HS-5 (cell line): ENCODE measurements at regions not wholly inside any gene's neighbourhood (a gene's known extent, or its start where the extent isn't known, plus 50 kb on each side); places are given as distances from the start of the nearest gene placed in this dataset.
A peak's percentile ranks its signal among the peaks of the same experiment; 100 is the strongest.

Experiments used
- DNase-seq: peaks from one replicate; pipeline ENCODE4 v3.0.0-alpha.2; 2012; ENCODE audit warnings: low read depth

- DNase-seq = no peak
These were observed 101.6 kb upstream of the DLX2 start for GRCh38 chr2:172204309-172204708.

DNA sequence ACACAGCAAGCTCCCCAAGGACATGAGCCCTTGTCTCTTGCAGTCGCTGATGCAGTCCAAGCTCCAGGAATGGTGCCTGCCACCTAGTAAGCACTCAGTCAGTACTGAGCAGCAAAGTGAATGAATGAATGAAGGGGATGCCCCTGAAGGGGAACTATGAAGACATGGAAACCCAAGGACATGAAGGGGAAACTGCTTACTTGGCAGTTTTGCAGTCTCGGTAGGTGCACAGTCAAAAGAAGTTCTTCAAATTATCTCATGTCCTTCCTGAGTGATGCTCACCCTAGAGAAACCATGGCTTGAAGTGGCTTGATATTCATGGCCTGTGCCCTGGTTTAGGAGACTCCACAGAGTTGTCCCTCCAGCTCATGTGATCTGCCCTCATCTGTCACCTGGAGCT lies 102.1 kb upstream of the DLX2 start:
- DNase-seq = no peak

GRCh38 chr2:172205292-172205691 lies 102.6 kb upstream of the DLX2 start:
- DNase-seq = no peak

DNA sequence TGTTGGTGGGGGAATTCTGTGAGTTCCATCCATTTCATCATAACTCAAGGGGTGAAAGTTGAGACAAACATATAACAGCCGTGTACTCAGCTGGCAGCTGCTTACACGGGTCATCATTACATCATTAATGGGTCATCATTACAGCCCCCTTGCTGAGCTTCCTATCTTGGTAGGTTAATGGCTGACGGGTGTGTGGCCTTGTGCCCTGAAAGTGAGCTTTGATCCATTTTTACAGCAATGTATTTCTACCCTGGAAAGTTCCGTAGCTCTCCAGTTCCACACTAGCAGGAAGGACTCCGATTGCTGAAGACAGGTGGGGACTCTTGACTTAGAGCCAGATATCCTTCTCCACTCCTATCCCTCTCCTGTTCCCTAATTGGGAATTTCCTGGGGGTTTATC lies 105.2 kb upstream of the DLX2 start:
- no peak for DNase-seq

GRCh38 chr2:172208791-172209325 lies 106.2 kb upstream of the DLX2 start:
- peak; percentile 92 for DNase-seq

DNA sequence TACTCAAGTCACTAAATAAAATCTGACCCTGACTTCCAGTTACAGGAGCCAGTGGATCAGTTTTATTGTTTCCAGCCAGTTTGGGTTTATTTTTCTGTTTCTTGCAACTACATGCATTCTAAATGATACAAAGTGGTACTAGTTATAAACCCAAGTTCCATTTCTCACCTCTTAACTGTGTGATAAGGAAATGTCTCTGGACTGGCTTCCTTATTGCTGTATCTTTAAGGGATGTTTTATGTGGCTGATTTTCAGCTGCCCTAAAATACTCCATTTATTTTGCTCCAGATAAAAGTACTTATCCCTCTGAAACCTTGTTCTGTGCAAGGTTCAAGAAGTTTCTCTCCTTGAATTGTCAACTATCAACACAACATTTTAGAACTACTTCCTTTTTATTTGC lies 107.9 kb upstream of the DLX2 start:
- DNase-seq = no peak

DNA sequence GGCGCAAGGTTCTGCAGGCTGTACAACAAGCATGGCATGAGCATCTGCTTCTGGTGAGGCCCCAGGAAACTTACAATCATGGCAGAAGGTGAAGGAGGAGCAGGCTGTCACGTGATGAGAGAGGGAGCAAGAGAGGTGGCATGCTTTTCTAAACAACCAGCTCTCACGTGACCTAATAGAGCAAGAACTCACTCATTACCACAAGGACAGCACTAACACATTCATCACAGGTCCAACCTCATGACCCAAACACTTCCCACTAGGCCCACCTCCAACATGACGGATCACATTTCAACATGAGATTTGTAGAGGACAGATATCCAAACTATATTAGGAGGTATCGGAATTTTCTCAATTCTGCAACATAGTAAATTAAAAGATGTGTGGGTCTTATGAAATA lies 108.8 kb upstream of the DLX2 start:
- peak; percentile 26 for DNase-seq

- DNase-seq = no peak
These were observed 110.6 kb upstream of the DLX2 start for GRCh38 chr2:172213116-172213860.

- DNase-seq = no peak
These were observed 111.6 kb upstream of the DLX2 start for GRCh38 chr2:172214252-172214651.

GRCh38 chr2:172215172-172215935 lies 112.7 kb upstream of the DLX2 start:
- no peak for DNase-seq

DNA sequence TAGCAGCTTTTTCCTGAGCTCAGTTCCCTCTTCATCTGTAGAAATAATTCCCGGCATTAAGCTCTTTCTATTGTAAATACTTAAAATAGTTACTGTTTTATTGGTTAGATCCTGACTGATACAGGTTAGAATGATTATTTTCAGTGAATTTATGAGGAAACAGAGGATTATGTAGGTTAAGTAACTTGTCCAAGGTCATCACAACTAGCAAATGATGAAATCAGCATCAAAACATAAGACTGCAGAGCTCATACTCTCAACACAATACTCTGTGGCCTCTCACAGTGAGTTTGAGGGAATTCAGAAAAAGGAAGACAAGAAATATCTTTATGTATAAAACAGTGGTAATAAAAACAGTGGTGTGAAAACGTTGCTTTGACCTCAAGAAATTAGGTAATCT lies 113.2 kb upstream of the DLX2 start:
- DNase-seq = no peak

DNA sequence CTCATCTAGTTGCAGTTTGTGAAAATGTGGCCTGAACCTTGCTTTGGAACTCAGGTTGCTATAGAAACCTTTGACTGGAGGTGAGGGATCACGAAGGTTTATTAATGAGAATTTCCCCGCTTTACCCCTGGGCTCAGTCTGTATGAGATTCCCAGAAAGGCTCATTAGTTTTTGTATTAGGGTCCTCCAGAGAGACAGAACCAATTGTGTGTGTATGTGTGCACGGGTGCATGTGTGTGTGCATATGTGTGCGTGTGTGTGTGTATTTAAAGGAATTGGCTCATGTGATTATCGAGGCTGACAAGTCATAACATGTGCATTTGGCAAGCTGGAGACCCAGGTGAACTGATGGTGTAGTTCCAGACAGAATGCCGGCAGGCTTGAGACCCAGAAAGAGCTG lies 113.8 kb upstream of the DLX2 start:
- DNase-seq = no peak

DNA sequence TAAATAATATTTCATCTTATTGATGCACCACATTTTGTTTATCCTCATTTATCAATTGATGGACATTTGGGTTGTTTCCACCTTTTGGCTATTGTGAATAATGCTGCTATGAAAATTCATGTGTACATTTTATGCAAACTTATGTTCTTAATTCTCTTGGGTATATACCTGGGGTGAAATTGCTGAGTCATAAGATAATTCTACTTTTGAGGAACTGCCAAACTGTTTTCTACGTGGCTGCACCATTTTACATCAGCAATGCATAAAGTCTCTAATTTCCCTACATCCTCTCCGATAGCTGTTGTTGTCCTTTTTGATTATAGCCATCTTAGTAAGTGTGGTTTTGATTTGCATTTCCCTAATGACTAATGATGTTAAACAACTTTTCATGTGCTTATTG lies 116.5 kb upstream of the DLX2 start:
- no peak for DNase-seq

GRCh38 chr2:172220121-172220520 lies 117.4 kb upstream of the DLX2 start:
- DNase-seq = no peak

DNA sequence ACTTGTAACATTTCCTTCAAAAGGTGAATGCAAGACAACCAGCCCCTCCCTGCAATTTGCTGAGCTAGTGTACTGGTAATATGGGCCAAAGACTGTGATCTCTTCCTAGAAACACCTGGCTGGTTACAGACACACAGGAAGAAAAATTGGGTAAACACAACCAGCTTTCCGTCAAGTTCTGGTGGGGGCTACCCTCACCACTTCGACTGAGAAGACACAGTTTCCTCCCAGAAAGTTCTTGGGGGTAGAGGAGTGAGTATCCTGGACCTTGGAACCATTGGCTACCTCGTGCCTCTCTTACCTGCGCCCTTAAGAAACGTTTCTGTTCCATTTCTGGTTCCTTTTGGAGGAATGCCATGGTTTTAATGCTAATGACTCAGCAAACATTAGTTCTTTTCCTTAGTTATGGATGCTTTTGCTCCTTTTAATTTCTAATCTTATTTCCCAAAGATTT lies 120.9 kb upstream of the DLX2 start:
- DNase-seq = no peak

- no peak for DNase-seq
These were observed 123.1 kb upstream of the DLX2 start for GRCh38 chr2:172225786-172226185.

DNA sequence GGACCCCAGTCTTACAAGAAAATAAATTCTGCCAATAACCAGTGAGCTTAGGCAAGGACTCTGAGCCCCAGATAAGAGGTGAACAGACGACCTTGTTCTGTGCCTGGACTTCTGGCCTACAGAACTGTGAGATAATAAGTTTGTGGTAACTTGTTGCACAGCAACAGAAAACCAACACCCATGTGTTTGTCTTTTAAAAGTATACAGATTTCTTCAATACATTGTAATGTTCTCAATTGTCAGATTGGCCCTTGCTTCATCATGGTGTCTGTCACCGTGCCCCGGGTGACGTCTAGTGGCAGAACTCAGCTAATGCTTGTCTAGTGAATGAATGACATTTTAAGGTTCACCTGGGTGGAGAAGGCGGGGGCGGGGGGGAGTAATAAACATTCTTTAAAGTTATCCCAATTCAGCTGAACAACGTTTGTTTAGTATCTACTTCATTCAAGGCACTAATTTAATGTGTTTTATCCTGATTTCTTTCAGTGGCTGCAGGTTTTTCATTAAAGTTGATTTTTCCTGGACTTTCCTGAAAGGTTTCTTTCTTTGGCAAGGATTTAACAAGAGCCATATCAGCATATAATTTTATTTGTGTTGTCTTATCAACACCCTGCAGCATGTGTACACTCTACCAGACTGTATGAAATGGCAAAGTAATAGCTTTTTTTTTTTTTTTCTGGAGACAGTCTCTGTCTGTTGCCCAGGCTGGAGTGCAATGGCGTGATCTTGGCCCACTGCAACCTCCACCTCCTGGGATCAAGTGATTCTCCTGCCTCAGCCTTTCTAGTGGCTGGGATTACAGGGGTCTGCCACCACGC lies 123.8 kb upstream of the DLX2 start:
- no peak for DNase-seq

GRCh38 chr2:172227719-172228118 lies 125.0 kb upstream of the DLX2 start:
- DNase-seq = no peak

DNA sequence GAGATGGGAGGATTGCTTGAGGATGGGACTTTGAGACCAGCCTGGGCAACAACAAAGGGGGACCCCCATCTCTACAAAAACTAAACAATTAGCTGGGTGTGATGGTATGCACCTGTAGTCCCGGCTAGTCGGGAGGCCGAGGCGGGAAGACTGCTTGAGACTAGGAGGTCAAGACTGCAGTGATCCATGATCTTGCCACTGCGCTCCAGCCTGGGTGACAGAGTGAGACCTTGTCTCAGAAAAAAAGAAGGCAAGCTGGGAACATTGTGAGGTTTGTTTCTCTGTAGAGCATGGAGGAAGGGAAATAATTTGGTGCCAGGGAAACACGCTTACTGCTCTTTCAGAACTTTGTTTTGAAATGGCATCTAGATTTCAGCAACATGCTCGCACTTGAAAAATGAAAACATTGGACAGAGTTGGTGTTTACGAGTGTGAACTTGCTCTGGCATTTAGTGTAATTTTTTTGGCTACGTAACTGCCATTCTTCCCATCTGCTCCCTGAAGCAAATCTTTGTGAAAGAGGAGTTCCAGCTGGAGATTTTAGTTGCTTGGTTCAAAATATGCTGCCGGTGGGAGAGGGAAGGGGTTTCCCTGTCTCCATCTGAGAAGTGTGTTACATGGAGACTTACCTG lies 125.6 kb upstream of the DLX2 start:
- no peak for DNase-seq

DNA sequence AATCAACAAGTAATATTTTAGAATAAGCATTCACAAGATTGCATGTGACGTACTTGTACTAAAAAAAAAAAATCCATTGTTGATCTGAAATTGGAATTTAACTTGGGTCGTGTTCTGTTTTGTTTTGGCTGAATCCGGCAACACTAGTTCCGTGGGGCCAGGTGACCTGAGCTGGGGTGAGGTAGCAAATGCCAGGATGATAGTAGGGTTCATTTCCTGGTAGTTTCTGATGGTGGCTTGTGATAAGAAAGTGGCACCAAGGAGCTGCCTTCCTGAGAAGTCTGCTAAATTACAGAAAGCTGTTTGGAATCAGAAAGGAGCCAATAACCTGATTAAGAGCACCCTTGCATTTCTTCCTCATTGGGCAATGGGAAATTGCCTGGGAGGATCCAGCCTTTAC lies 126.4 kb upstream of the DLX2 start:
- no peak for DNase-seq

DNA sequence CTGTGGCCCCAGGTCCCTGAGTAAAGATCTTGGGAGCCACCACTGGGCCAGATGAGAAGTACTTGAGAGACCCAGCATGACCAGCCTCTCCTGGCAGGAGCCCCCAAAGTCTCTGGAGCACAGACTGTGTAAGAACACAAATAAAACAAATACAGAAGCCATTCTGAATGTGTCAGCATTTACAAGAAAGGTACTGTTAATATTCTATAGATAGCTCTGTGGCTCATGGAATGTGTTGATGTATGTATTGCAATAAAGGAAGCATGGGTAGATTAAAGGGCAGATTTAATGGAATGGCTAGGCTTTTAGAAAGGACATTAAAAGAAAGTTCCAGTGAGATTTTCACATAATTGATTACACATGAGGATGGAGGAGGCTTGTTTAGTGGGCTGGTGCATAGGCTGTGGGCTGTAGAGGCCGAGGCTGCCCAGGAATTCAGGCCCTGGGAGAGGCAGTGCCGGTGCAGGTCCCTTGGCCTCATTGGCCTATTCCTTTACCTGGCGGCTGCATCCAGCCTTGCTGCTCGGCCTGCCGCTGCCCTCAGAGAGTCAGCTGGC lies 127.7 kb upstream of the DLX2 start:
- no peak for DNase-seq
